GM18909 (cell line): ENCODE measurements at regions not wholly inside any gene's neighbourhood (a gene's known extent, or its start where the extent isn't known, plus 50 kb on each side); places are given as distances from the start of the nearest gene placed in this dataset.

Source experiments
- ATAC-seq: cut with Tn5 transposase; IDR thresholded peaks from one replicate; pipeline ENCODE4 v1.9.1; 2021; ENCODE audit warnings: mild to moderate bottlenecking; ENCODE audit not compliant: unreplicated experiment, poor library complexity

DNA sequence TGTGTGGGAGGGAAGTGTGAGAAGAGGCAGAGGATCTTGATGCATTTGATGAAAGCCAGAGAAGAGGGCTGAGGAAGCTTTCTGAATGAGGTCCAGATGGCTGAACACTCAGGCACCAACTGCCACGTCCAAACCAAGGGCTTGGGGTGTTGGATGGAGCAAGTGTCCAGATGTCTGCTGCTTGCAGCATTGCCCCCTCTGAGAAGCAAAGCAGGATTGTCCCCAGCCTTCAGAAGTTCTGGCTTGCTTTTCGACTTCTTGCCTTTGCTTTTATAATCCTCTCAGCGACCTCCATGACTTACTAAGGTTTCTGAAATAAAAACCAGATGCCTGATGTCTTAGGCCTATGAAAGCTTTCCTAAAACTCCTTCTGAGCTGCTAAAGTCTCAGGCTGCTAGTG is 182.5 kb downstream of the HUNK start:
- ATAC-seq: no peak
